Amygdala (tissue), 56 donors: ENCODE measurements at regions not wholly inside any gene's neighbourhood (a gene's known extent, or its start where the extent isn't known, plus 50 kb on each side); places are given as distances from the start of the nearest gene placed in this dataset.
"Not testable (repeated sequence)": the region's sequence is repeated elsewhere in the genome, so short reads cannot be mapped to it uniquely, and the experiment has no call there.

ENCODE experiments used
- DNase-seq, 56 donors: peaks; one replicate each; lab custom pipeline; 2025; lab: John Stamatoyannopoulos, UW

DNA sequence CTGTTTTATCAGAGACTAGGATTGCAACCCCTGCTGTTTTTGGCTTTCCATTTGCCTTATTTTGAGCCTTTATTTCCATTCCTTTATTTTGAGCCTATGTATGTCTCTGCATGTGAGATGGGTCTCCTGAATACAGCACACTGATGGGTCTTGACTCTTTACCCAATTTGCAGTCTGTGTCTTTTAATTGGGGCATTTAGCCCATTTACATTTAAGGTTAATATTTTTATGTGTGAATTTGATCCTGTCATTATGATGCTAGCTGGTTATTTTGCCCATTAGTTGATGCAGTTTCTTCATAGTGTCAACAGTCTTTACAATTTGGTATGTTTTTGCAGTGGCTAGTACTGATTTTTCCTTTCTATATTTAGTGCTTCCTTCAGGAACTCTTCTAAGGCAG, 88.5 kb upstream of the HCCS start:
- not testable (repeated sequence) for DNase-seq

DNA sequence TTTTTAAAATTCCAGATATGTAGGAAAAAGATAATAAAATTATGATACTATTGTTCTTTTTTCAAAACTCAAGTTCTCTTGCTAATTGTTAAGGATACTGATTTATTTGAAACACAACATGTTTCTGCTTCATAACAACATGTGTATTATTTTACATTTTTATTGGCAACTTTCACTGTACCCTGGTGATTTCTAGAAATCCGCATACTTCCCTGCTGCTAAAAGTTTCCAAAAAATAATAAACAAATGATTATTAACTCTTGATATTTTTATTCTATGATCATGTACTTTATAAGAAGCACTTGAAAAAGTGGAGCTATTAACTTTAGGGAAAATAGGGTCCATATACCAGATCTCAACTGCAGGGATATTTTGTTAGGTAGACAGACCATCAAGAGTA, 71.2 kb upstream of the HCCS start:
- DNase-seq, result no peak

DNA sequence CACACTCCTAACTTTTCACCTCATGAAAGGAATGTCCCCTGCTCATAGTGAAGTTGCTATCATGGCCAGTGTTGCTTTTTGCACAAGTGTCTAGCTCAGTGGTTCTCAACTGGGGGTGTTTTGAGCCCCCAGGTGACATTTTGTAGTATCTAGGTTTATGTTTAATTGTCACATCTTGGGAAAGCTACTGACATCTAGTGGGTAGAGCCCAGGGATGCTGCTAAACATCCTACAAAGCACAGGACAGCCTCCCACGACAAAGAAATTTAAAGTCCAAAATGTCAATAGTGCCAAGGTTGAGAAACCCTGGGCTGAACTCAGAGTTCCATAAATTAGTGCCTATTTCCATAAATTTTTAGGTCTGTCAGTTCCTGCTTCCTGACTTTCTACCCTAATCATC, 70.7 kb upstream of the HCCS start:
- DNase-seq, result no peak

DNA sequence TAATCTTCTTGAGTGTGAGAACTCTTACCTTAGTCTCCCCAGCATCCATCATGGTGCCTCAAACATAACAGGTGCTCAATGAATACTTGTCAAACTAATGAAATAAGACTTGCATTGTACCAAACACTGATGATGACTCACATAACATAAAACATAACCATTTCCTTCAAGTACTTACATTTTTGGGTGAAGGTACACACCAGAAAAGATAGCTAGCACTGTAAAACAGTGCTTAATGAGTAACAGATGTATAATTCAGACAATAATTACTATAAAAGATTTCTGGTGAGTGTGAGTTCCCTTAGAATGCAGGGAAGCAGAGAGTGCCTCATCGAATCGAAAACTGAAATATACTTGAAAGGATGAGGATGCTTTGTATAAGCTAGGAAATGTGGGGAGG, 70.1 kb upstream of the HCCS start:
- DNase-seq, result no peak

DNA sequence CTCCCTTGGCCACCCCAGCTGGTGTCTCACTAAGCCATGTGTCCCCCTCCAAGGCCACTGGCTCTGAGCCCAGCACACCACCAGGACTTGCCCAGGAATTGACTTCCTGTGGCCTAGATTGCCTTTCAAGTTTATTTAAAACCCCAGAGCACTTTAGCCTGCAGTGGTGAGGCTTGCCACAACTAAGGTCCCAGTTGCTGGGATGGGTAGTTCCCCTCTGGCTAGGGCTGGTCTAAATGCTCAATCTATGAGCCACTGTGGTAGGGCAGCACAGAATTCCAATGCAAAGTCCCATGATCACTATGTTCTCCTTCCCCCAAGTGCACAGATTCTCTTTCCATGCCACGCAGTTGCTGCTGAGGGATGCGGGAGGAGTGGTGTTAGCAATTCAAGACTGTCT, 61.1 kb upstream of the HCCS start:
- no peak for DNase-seq

DNA sequence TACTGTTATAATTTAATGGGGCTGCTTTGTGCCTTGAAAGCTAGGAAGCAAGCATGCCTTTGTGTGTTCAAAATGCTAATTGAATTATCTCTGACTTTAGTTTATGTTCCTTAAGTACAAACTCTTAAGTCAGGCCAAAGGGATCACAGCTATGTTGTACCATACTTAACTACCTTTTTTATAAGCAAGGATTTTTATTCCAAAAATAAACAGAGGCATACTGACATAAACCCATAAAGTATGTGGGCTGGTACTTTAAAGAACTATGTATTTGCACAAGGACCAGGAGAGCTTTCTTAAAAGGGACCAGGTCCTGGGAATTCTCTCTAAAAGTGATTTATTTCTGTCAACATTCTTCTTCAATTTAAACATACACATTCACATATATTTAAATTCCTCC, 57.8 kb upstream of the HCCS start:
- DNase-seq, result no peak

DNA sequence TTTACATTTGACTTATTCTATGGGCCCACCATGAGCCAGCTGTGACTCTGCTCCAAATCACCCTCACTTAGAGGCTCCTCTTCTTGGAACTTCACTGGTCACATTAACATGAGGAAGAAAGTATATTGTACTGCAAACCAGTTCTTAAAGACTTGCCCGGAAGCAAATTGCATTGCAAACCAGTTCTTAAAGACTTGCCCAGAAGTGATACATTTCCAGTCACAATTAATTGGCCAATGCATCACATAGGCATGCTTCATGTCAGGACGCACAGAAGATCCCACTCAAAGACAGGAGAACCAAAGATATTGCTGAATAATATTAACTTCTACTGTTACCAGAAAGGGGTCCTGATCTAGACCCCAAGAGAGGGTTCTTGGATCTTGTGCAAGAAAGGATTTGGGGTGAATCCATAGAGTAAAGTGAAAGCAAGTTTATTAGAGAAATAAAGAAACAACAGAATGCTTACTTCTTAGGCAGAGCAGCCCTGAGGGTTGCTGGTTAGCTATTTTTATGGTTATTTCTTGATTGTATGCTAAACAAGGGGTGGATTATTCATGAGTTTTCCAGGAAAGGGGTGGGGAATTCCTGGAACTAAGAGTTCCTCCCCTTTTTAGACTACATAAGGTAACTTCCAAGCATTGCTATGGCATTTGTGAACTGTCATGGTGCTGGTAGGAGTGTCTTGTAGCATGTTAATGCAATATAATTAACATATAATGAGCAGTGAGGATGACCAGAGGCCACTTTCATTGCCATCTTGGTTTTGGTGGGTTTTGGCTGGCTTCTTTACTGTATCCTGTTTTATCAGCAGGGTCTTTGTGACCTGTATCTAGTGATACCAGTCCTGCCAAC, 54.6 kb upstream of the HCCS start:
- no peak for DNase-seq

DNA sequence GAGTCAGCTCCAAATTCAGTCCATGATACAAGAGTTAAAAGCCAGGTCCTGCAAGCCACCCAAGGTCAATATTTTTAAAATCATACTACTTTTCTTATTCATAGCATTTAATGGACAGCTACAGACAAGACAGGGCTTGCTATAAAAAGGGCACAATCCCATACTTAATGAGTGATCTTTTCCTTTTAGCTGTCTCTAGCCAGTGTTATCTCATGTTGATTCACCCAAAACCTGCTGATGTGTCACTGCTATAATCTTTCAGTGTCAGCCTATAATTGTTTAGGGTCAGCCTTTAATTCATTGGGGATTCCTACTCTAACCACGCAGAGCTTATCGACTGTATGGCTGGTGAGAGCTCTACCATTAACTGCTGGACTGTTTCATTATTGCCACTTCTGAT, 51.2 kb upstream of the HCCS start:
- no peak for DNase-seq
